ENCODE measurements at regions not wholly inside any gene's neighbourhood (a gene's known extent, or its start where the extent isn't known, plus 50 kb on each side); places are given as distances from the start of the nearest gene placed in this dataset.

- no peak for DNase-seq
Observed at GRCh38 chr18:54772056-54772455, 56.2 kb upstream of the RAB27B start.

- DNase-seq, result no peak
Observed at GRCh38 chr18:54774423-54774822, 53.9 kb upstream of the RAB27B start.

DNA sequence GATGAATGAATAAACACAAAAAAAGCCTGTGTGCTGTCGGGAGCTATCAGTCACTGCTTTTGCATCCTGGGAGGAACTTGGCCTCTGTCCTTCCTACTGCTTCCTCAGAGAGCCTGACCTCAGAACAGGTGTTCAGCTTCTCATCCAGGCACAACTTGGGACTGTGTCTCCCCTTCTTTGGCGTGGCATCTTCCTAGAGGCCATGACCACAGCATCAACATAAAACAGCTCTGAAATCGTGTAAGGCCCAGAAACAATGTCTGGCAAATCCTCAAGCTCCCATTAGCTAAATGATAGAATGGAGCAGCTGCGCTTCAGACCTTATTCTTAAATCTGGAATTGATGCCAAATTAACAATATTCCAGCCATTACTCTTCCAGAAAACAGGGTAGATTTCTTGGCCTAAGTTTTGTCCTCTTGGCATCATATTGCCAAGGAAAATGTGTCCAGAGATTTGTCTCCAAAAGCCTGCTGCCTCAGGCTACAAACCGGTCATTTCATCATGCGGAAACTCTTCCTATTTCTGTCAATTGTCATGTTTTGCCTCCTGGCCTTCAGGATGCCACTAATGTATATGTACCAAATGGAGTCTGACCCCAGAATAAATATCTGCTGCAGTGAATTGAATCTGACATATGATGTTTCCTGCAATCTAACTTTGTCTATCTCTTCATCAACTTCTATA, 53.2 kb upstream of the RAB27B start:
- no peak for DNase-seq

GRCh38 chr18:54775686-54776085, 52.6 kb upstream of the RAB27B start:
- DNase-seq, result no peak

- DNase-seq, result no peak
Observed at GRCh38 chr18:54776282-54776977, 51.8 kb upstream of the RAB27B start.

DNA sequence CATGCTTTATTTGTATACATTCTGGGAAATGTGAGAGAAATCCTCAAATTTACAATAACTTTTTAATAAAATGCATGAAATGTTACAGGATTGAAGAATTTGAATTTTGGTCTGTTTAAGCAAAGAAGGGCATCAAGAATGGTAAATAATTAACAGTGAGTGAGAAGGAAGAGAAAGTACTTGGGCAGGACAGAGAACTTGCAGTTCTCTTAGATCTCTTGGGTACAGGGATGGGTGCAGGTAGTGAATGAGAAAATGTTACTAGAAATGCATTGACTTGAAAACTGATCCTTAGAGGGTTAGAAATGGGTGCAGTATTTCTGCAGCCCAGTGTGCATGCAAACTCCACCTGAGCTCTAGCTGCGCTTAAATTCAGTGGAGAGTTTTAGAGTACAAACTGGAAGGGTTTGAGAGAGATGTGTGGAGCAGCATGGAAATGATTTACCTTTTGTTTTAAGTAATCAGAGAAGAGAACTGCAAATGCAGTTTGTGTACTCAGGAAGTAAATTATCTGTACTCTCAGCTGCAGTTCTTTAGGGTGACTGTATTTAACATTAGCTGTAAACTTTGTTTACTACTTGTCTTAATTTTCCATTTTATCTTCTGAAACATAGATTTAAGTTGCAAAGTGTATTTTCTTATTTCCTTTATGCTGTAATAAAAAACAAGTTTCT, 51.0 kb upstream of the RAB27B start:
- no peak for DNase-seq

DNA sequence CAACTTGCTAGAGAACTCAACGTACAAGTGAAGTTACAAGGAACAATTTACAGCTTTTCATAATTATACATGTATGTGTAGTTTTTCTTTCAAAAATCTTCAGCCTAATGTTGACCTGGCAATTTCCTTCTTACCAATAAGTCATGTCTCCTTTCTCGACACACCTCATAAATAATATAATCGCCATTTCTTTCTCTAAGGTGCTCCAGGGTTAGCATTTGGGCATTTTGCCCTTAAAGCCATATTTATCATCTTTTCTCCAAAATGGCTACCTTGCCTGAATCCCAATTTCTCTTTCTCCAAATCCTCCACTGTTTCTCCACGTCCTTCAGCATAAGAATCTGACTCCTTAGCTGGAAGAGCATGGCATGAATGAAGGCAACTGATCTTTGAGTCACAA, 50.3 kb upstream of the RAB27B start:
- DNase-seq, result no peak
